Lung (tissue), 11 donors: ENCODE measurements at regions not wholly inside any gene's neighbourhood (a gene's known extent, or its start where the extent isn't known, plus 50 kb on each side); places are given as distances from the start of the nearest gene placed in this dataset.
"Not testable (repeated sequence)": the region's sequence is repeated elsewhere in the genome, so short reads cannot be mapped to it uniquely, and the experiment has no call there.

Experiments used
- ATAC-seq: fragments of 200-7000 bp; cut with Tn5 transposase; one replicate; pipeline ENCODE4 v1.9.1; 2020; ENCODE audit warnings: moderate number of reproducible peaks; ENCODE audit not compliant: insufficient read depth, low FRiP score
- DNase-seq, 3 donors: peaks; one replicate each; pipeline ENCODE4 v3.0.0-alpha.2; 2013 to 2017
- H3K27ac ChIP-seq, 2 donors: one replicate each; pipeline ENCODE4 v1.5.1; 2013; ENCODE audit warnings: mild to moderate bottlenecking in 2 of 2, moderate library complexity in 2 of 2, control low read depth in 1 of 2, inconsistent platforms in 1 of 2, low read depth in 1 of 2, low read length in 1 of 2
- H3K27me3 ChIP-seq, 3 donors: one replicate each; pipeline ENCODE4 v1.5.1; 2013; ENCODE audit warnings: low read length in 2 of 3; ENCODE audit not compliant: control insufficient read depth in 3 of 3, insufficient read depth in 3 of 3
- H3K36me3 ChIP-seq, 4 donors: one replicate each; pipeline ENCODE4 v1.5.1; 2013; ENCODE audit warnings: low read length in 4 of 4, mild to moderate bottlenecking in 1 of 4, moderate library complexity in 1 of 4; ENCODE audit not compliant: control insufficient read depth in 4 of 4, insufficient read depth in 4 of 4
- H3K4me1 ChIP-seq, 5 donors: one replicate each; pipeline ENCODE4 v1.5.1; 2013; ENCODE audit warnings: low read length in 5 of 5, mild to moderate bottlenecking in 2 of 5, moderate library complexity in 1 of 5; ENCODE audit not compliant: control insufficient read depth in 5 of 5, insufficient read depth in 5 of 5
- H3K4me3 ChIP-seq: one replicate; pipeline ENCODE4 v1.5.1; 2013; ENCODE audit warnings: mild to moderate bottlenecking, control low read depth, moderate library complexity
- H3K9ac ChIP-seq, 2 donors: one replicate each; pipeline ENCODE4 v1.5.1; 2013; ENCODE audit warnings: low read length in 2 of 2, control low read depth in 1 of 2; ENCODE audit not compliant: insufficient read depth in 1 of 2
- H3K9me3 ChIP-seq, 4 donors: one replicate each; pipeline ENCODE4 v1.5.1; 2013; ENCODE audit warnings: low read length in 3 of 4, mild to moderate bottlenecking in 1 of 4, moderate library complexity in 1 of 4; ENCODE audit not compliant: control insufficient read depth in 4 of 4, insufficient read depth in 3 of 4
- CTCF ChIP-seq: IDR thresholded peaks from 2 replicates; pipeline ENCODE4 v1.5.1; 2012; ENCODE audit warnings: mild to moderate bottlenecking; ENCODE audit errors: control extremely low read depth, extremely low read depth
- WGBS, 2 donors: extraction: QIAGEN DNeasy Blood & Tissue Kit; methylation state at CpG; one replicate each; pipeline ENCODE4 v1.1.7; 2013; 5-methylcytosine and 5-hydroxymethylcytosine counted together
- donor health status: control.
- donor health status: control.
- donor health status: Bipolar disorder and iron deficiency.
- donor health status: healthy.
- donor health status: DM: yes; HTN: yes; CAD: no.

GRCh38 chr1:221525749-221526148, 216.1 kb downstream of the DUSP10 start:
- H3K36me3 ChIP-seq, result no peaks in the 10 kb centered on the region
- TF ChIP-seq CTCF, result no peak
- no peak overlapping the region for H3K27ac ChIP-seq
- no peak overlapping the region for H3K4me3 ChIP-seq
- 72 to 85% methylated on average over 2 of the region's 2 CpGs for WGBS, 2 donors
- no peak overlapping the region for H3K9ac ChIP-seq
- DNase-seq, result no peak
- no peak for ATAC-seq
- H3K9me3 ChIP-seq, result peaks cover 0 to 2% (median 0%) of the 10 kb centered on the region in 4 donors
- no peaks in the 10 kb centered on the region for H3K4me1 ChIP-seq
- no peaks in the 10 kb centered on the region for H3K27me3 ChIP-seq

- Histone ChIP-seq H3K36me3 (no peaks in the 10 kb centered on the region), H3K9me3 (peaks cover 0 to 2% (median 0%) of the 10 kb centered on the region in 4 donors), H3K9ac (no peak overlapping the region), H3K4me3 (no peak overlapping the region), H3K27me3 (peaks cover 0 to 2% (median 0%) of the 10 kb centered on the region in 3 donors), H3K4me1 (no peaks in the 10 kb centered on the region), H3K27ac (no peak overlapping the region)
- DNase-seq (no peak), ATAC-seq (no peak)
- 69 to 77% methylated on average over 3 of the region's 3 CpGs for WGBS, 2 donors
- no peak for TF ChIP-seq CTCF
Observed at GRCh38 chr1:221527302-221527701, 214.6 kb downstream of the DUSP10 start.

- Histone ChIP-seq H3K9me3 (peaks cover 0 to 2% (median 0%) of the 10 kb centered on the region in 4 donors), H3K4me1 (no peaks in the 10 kb centered on the region), H3K27ac (no peak overlapping the region), H3K36me3 (no peaks in the 10 kb centered on the region), H3K9ac (no peak overlapping the region), H3K4me3 (no peak overlapping the region), H3K27me3 (peaks cover 0 to 2% (median 0%) of the 10 kb centered on the region in 3 donors)
- ATAC-seq, result no peak
- TF ChIP-seq CTCF, result no peak
- peak; percentile 30 to 80 (median 67) for DNase-seq
- WGBS, 2 donors, result 69 to 86% methylated on average over 3 of the region's 3 CpGs
Observed at GRCh38 chr1:221527886-221528624, 213.8 kb downstream of the DUSP10 start.

- not testable (repeated sequence) for DNase-seq, ATAC-seq, H3K36me3 ChIP-seq, H3K4me1 ChIP-seq, H3K27me3 ChIP-seq, H3K9ac ChIP-seq, H3K9me3 ChIP-seq, H3K4me3 ChIP-seq, H3K27ac ChIP-seq
- WGBS, 2 donors, result 91 to 98% methylated on average over 1 of the region's 1 CpG
Observed at GRCh38 chr1:221530159-221530558, 211.7 kb downstream of the DUSP10 start.
